H9 (cell line): ENCODE measurements at regions not wholly inside any gene's neighbourhood (a gene's known extent, or its start where the extent isn't known, plus 50 kb on each side); places are given as distances from the start of the nearest gene placed in this dataset.

ENCODE experiments used
- DNase-seq: peaks from one replicate; pipeline ENCODE4 v3.0.0-alpha.2; 2017
- H2AFZ ChIP-seq: one replicate; pipeline ENCODE4 v1.6.1; 2013; ENCODE audit warnings: mild to moderate bottlenecking, low read length, control low read depth, moderate library complexity
- H2AK5ac ChIP-seq: 2 replicates; pipeline ENCODE4 v1.6.1; 2013; ENCODE audit warnings: low read length, control low read depth, mixed read lengths; ENCODE audit not compliant: insufficient read length
- H2BK120ac ChIP-seq: one replicate; pipeline ENCODE4 v1.6.1; 2013; ENCODE audit warnings: low read depth, mild to moderate bottlenecking, low read length, control low read depth, inconsistent platforms; ENCODE audit not compliant: poor library complexity, severe bottlenecking
- H2BK12ac ChIP-seq: 2 replicates; pipeline ENCODE4 v1.6.1; 2013; ENCODE audit warnings: low read length, control low read depth, mixed read lengths, low read depth; ENCODE audit not compliant: insufficient read length
- H2BK15ac ChIP-seq: 2 replicates; pipeline ENCODE4 v1.6.1; 2013; ENCODE audit warnings: low read depth, low read length, control low read depth
- H2BK20ac ChIP-seq: one replicate; pipeline ENCODE4 v1.6.1; 2013; ENCODE audit warnings: low read depth, mild to moderate bottlenecking, low read length, control low read depth, inconsistent platforms; ENCODE audit not compliant: poor library complexity, severe bottlenecking
- H2BK5ac ChIP-seq: 2 replicates; pipeline ENCODE4 v1.6.1; 2013; ENCODE audit warnings: low read length, control low read depth, mixed read lengths; ENCODE audit not compliant: insufficient read length
- H3K14ac ChIP-seq: 2 replicates; pipeline ENCODE4 v1.6.1; 2013; ENCODE audit warnings: low read length, control low read depth; ENCODE audit not compliant: insufficient read depth
- H3K18ac ChIP-seq: 2 replicates; pipeline ENCODE4 v1.6.1; 2013; ENCODE audit warnings: low read depth, mild to moderate bottlenecking, mixed read lengths, low read length, control low read depth; ENCODE audit not compliant: insufficient read length
- H3K23ac ChIP-seq: 2 replicates; pipeline ENCODE4 v1.6.1; 2013; ENCODE audit warnings: low read length, control low read depth, mixed read lengths, low read depth; ENCODE audit not compliant: insufficient read length
- H3K23me2 ChIP-seq: 2 replicates; pipeline ENCODE4 v1.6.1; 2013; ENCODE audit warnings: low read depth, mild to moderate bottlenecking, mixed read lengths, low read length, control low read depth; ENCODE audit not compliant: insufficient read length, poor library complexity, severe bottlenecking
- H3K27ac ChIP-seq: 2 replicates; pipeline ENCODE4 v1.5.1; 2013; ENCODE audit warnings: low read length, control low read depth, mixed read lengths, low read depth; ENCODE audit not compliant: insufficient read length
- H3K27me3 ChIP-seq: 2 replicates; pipeline ENCODE4 v1.6.1; 2013; ENCODE audit warnings: low read length, control low read depth, inconsistent platforms; ENCODE audit not compliant: insufficient read depth
- H3K4ac ChIP-seq: 2 replicates; pipeline ENCODE4 v1.6.1; 2013; ENCODE audit warnings: low read depth, mild to moderate bottlenecking, control low read depth, inconsistent platforms, low read length, moderate library complexity
- H3K4me1 ChIP-seq: 2 replicates; pipeline ENCODE4 v1.6.1; 2013; ENCODE audit warnings: low read length, control low read depth, inconsistent platforms; ENCODE audit not compliant: insufficient read depth
- H3K4me2 ChIP-seq: 2 replicates; pipeline ENCODE4 v1.6.1; 2013; ENCODE audit warnings: low read length, control low read depth, mixed read lengths; ENCODE audit not compliant: insufficient read length, insufficient read depth
- H3K56ac ChIP-seq: 2 replicates; pipeline ENCODE4 v1.6.1; 2013; ENCODE audit warnings: low read depth, mild to moderate bottlenecking, mixed read lengths, low read length, control low read depth; ENCODE audit not compliant: insufficient read length
- H3K79me1 ChIP-seq: 2 replicates; pipeline ENCODE4 v1.6.1; 2013; ENCODE audit warnings: low read depth, mild to moderate bottlenecking, moderate library complexity, low read length, control low read depth, inconsistent platforms; ENCODE audit not compliant: insufficient read depth, poor library complexity, severe bottlenecking
- H3K79me2 ChIP-seq: 2 replicates; pipeline ENCODE4 v1.6.1; 2013; ENCODE audit warnings: low read length, control low read depth, inconsistent platforms; ENCODE audit not compliant: insufficient read depth
- H3K9ac ChIP-seq: 2 replicates; pipeline ENCODE4 v1.6.1; 2013; ENCODE audit warnings: low read length, control low read depth, mixed read lengths; ENCODE audit not compliant: insufficient read length; ENCODE audit errors: extremely low read depth
- H3K9me3 ChIP-seq: one replicate; pipeline ENCODE4 v1.6.1; 2013; ENCODE audit warnings: low read depth, low read length, inconsistent platforms; ENCODE audit not compliant: control insufficient read depth
- H3T11ph ChIP-seq: one replicate; pipeline ENCODE4 v1.6.1; 2013; ENCODE audit warnings: mild to moderate bottlenecking, low read length, control low read depth, inconsistent platforms
- H4K20me1 ChIP-seq: one replicate; pipeline ENCODE4 v1.6.1; 2013; ENCODE audit not compliant: control insufficient read depth, insufficient read length, insufficient read depth
- H4K5ac ChIP-seq: 2 replicates; pipeline ENCODE4 v1.6.1; 2013; ENCODE audit warnings: low read depth, mild to moderate bottlenecking, mixed read lengths, low read length, control low read depth; ENCODE audit not compliant: insufficient read length
- H4K8ac ChIP-seq: replicated peaks from 2 replicates; pipeline ENCODE4 v1.6.1; 2013; ENCODE audit warnings: low read length, control low read depth, mixed read lengths, low read depth; ENCODE audit not compliant: insufficient read length
- H4K91ac ChIP-seq: 2 replicates; pipeline ENCODE4 v1.6.1; 2013; ENCODE audit warnings: low read depth, mild to moderate bottlenecking, moderate library complexity, mixed read lengths, low read length, control low read depth; ENCODE audit not compliant: insufficient read length
- H3K27ac Mint-ChIP-seq, 3 experiments: 2 replicates in 2 of 3; 3 replicates in 1 of 3; pipeline ENCODE4 v1.8.0; 2020 to 2021; ENCODE audit warnings: mixed read lengths in 3 of 3, mild to moderate bottlenecking in 1 of 3, moderate library complexity in 1 of 3
- H3K27me3 Mint-ChIP-seq: 2 replicates; pipeline ENCODE4 v1.8.0; 2021; ENCODE audit warnings: low read depth, mild to moderate bottlenecking, moderate library complexity, mixed read lengths
- H3K36me3 Mint-ChIP-seq, 3 experiments: 2 replicates in 2 of 3; 3 replicates in 1 of 3; pipeline ENCODE4 v1.8.0; 2020 to 2021; ENCODE audit warnings: low read depth in 3 of 3, mixed read lengths in 3 of 3; ENCODE audit not compliant: insufficient read depth in 1 of 3
- H3K4me1 Mint-ChIP-seq, 2 experiments: 2 replicates each; pipeline ENCODE4 v1.8.0; 2020; ENCODE audit warnings: mixed read lengths in 2 of 2
- H3K4me3 Mint-ChIP-seq, 2 experiments: 2 replicates in 1 of 2; 3 replicates in 1 of 2; pipeline ENCODE4 v1.8.0; 2020 to 2021; ENCODE audit warnings: mild to moderate bottlenecking in 2 of 2, mixed read lengths in 2 of 2, moderate library complexity in 1 of 2
- H3K9me3 Mint-ChIP-seq, 2 experiments: 2 replicates in 1 of 2; 3 replicates in 1 of 2; pipeline ENCODE4 v1.8.0; 2020; ENCODE audit warnings: mild to moderate bottlenecking in 2 of 2, mixed read lengths in 2 of 2, moderate library complexity in 1 of 2
- WGBS: extraction: QIAGEN DNeasy Blood & Tissue Kit; methylation state at CpG from one replicate; pipeline ENCODE4 v1.1.7; 2013; ENCODE audit warnings: missing lambda C conversion rate, low lambda C conversion rate, mixed read lengths; ENCODE audit not compliant: insufficient read length; ENCODE audit errors: extremely low coverage; 5-methylcytosine and 5-hydroxymethylcytosine counted together
- TF ChIP-seq, protein P1 (sequence below): fragments of 200-600 bp; sonication (generic); conservative IDR thresholded peaks from 3 replicates; pipeline ENCODE4 v1.8.0; 2021; ENCODE audit warnings: antibody characterized with exemption, mild to moderate bottlenecking

DNA sequence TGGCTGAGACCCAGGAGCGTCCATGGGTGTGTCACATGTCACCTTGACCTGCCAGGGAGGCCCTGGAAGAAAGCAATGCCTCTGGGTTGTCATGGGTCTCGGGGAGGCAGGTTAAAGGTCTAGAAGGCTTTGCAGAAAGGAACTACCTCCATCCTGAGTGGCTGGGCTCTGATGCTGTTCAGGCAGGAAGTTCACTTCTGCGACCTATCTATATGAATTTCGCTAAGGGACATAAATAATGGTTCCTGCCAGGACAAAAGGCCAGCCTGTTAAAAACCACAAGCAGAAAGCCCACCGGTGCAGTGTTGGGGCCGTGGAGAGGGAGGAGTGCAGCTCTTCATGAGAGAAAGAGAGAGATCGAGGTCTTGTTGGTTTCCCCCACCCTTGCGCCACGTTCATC, 182.9 kb downstream of the PTPN20 start:
- H3K79me1 ChIP-seq, result no peaks in the 10 kb centered on the region
- H2AK5ac ChIP-seq, result no peak overlapping the region
- H4K8ac ChIP-seq, result no peak overlapping the region
- WGBS, result no CpG with 5 or more reads among the region's 9 CpGs
- Mint-ChIP-seq H3K27ac (no peak overlapping the region; a peak in 1 of 7 replicates), H3K9me3 (peaks cover 6 to 15% of the 10 kb centered on the region in 2 experiments; a peak in 4 of 5 replicates), H3K4me3 (no peak overlapping the region), H3K4me1 (no peaks in the 10 kb centered on the region), H3K27me3 (no peaks in the 10 kb centered on the region; the same call in none of the 2 replicates), H3K36me3 (no peaks in the 10 kb centered on the region; a peak in 2 of 7 replicates)
- no peak overlapping the region for H3K23ac ChIP-seq
- H3K18ac ChIP-seq, result no peak overlapping the region
- H3T11ph ChIP-seq, result no peak overlapping the region
- DNase-seq, result no peak
- no peak overlapping the region for H2BK15ac ChIP-seq
- H4K5ac ChIP-seq, result no peak overlapping the region
- H4K20me1 ChIP-seq, result no peaks in the 10 kb centered on the region
- H2BK20ac ChIP-seq, result no peak overlapping the region
- H4K91ac ChIP-seq, result no peak overlapping the region
- no peak overlapping the region for H3K27ac ChIP-seq
- no peak overlapping the region for H3K56ac ChIP-seq
- no peak overlapping the region for H2BK120ac ChIP-seq
- no peak overlapping the region for H3K14ac ChIP-seq
- no peak overlapping the region for H3K4me2 ChIP-seq
- no peaks in the 10 kb centered on the region for H3K79me2 ChIP-seq
- H3K9ac ChIP-seq, result no peak overlapping the region
- H3K4me1 ChIP-seq, result no peaks in the 10 kb centered on the region
- no peak overlapping the region for H2BK12ac ChIP-seq
- no peak overlapping the region for H2BK5ac ChIP-seq
- H3K4ac ChIP-seq, result no peak overlapping the region
- H3K9me3 ChIP-seq, result no peaks in the 10 kb centered on the region
- H3K23me2 ChIP-seq, result no peaks in the 10 kb centered on the region
- no peaks in the 10 kb centered on the region for H3K27me3 ChIP-seq
- H2AFZ ChIP-seq, result no peak overlapping the region
- TF ChIP-seq, protein P1, sequence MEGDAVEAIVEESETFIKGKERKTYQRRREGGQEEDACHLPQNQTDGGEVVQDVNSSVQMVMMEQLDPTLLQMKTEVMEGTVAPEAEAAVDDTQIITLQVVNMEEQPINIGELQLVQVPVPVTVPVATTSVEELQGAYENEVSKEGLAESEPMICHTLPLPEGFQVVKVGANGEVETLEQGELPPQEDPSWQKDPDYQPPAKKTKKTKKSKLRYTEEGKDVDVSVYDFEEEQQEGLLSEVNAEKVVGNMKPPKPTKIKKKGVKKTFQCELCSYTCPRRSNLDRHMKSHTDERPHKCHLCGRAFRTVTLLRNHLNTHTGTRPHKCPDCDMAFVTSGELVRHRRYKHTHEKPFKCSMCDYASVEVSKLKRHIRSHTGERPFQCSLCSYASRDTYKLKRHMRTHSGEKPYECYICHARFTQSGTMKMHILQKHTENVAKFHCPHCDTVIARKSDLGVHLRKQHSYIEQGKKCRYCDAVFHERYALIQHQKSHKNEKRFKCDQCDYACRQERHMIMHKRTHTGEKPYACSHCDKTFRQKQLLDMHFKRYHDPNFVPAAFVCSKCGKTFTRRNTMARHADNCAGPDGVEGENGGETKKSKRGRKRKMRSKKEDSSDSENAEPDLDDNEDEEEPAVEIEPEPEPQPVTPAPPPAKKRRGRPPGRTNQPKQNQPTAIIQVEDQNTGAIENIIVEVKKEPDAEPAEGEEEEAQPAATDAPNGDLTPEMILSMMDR, result no peak
